H1 (cell line): ENCODE measurements at regions not wholly inside any gene's neighbourhood (a gene's known extent, or its start where the extent isn't known, plus 50 kb on each side); places are given as distances from the start of the nearest gene placed in this dataset.

Experiments
- CTCF ChIA-PET: fragments of 300-600 bp; sonication (Branson Sonifier 250); formaldehyde crosslinking; loops from one replicate; lab custom pipeline; 2021; ENCODE audit not compliant: partially characterized antibody; lab: Charles Lee
- POLR2A ChIA-PET: fragments of 300-600 bp; sonication (Branson Sonifier 250); formaldehyde crosslinking; loops from one replicate; lab custom pipeline; 2021; ENCODE audit warnings: inconsistent platforms; ENCODE audit not compliant: partially characterized antibody; lab: Charles Lee
- DNase-seq, 2 experiments: peaks; one replicate each; pipeline versions ENCODE4 v3.0.0 to v3.0.0-alpha.2; 2010 to 2022; ENCODE audit warnings: low spot score in 2 of 2, low read depth in 1 of 2, mixed read lengths in 1 of 2
- FAIRE-seq: peaks from 2 replicates; lab custom pipeline; 2011; peaks lifted over from hg19 to GRCh38; lab: Jason Lieb, UNC
- H2AFZ ChIP-seq: 2 replicates; pipeline ENCODE4 v1.8.1; 2012; ENCODE audit warnings: low read length, inconsistent platforms
- H2AK5ac ChIP-seq: 2 replicates; pipeline ENCODE4 v1.6.1; 2013; ENCODE audit warnings: low read depth, low read length
- H2BK120ac ChIP-seq: replicated peaks from 2 replicates; pipeline ENCODE3; 2013; ENCODE audit warnings: low read depth, low read length, inconsistent platforms
- H2BK12ac ChIP-seq: 2 replicates; pipeline ENCODE4 v1.6.1; 2013; ENCODE audit warnings: low read depth, low read length
- H2BK15ac ChIP-seq: 2 replicates; pipeline ENCODE4 v1.6.1; 2013; ENCODE audit warnings: low read length
- H2BK20ac ChIP-seq: 2 replicates; pipeline ENCODE4 v1.6.1; 2013; ENCODE audit warnings: low read length
- H2BK5ac ChIP-seq: 2 replicates; pipeline ENCODE4 v1.6.1; 2013; ENCODE audit warnings: low read depth, low read length
- H3K14ac ChIP-seq: 2 replicates; pipeline ENCODE4 v1.6.1; 2013; ENCODE audit warnings: inconsistent platforms; ENCODE audit not compliant: insufficient read length
- H3K18ac ChIP-seq: 2 replicates; pipeline ENCODE4 v1.6.1; 2013; ENCODE audit warnings: low read length; ENCODE audit errors: extremely low read depth
- H3K23ac ChIP-seq: 2 replicates; pipeline ENCODE4 v1.6.1; 2013; ENCODE audit warnings: inconsistent platforms; ENCODE audit not compliant: insufficient read length
- H3K23me2 ChIP-seq: 2 replicates; pipeline ENCODE4 v1.6.1; 2013; ENCODE audit warnings: low read depth, low read length
- H3K27ac ChIP-seq: 2 replicates; pipeline ENCODE4 v1.6.1; 2011; ENCODE audit warnings: low read depth, low read length, inconsistent platforms
- H3K27me3 ChIP-seq, 4 experiments: replicated peaks in 1 of 4; 1 replicate in 1 of 4; 2 replicates in 3 of 4; pipeline versions ENCODE4 v1.6.1 to v1.8.1; 2011 to 2013; ENCODE audit warnings: low read length in 3 of 4, mild to moderate bottlenecking in 3 of 4, inconsistent platforms in 2 of 4, mixed read lengths in 2 of 4, moderate library complexity in 1 of 4; ENCODE audit not compliant: control insufficient read depth in 3 of 4, insufficient read depth in 3 of 4; ENCODE audit errors: extremely low read depth in 1 of 4
- H3K36me3 ChIP-seq, 4 experiments: 2 replicates each; pipeline versions ENCODE4 v1.6.1 to v1.8.1; 2011 to 2013; ENCODE audit warnings: mild to moderate bottlenecking in 4 of 4, low read length in 3 of 4, moderate library complexity in 2 of 4, control low read depth in 1 of 4, inconsistent platforms in 1 of 4; ENCODE audit not compliant: insufficient read depth in 4 of 4, control insufficient read depth in 2 of 4
- H3K4ac ChIP-seq: replicated peaks from 2 replicates; pipeline ENCODE3; 2013; ENCODE audit warnings: low read length, low read depth, mixed read lengths, inconsistent platforms; ENCODE audit not compliant: insufficient read length
- H3K4me1 ChIP-seq, 4 experiments: replicated peaks in 1 of 4; 1 replicate in 1 of 4; 2 replicates in 3 of 4; pipeline versions ENCODE4 v1.6.1 to v1.8.1; 2011 to 2013; ENCODE audit warnings: low read length in 3 of 4, inconsistent platforms in 2 of 4, mixed read lengths in 1 of 4; ENCODE audit not compliant: insufficient read depth in 4 of 4, control insufficient read depth in 3 of 4
- H3K4me2 ChIP-seq, 2 experiments: 2 replicates each; pipeline versions ENCODE4 v1.6.1 to v1.8.1; 2011 to 2013; ENCODE audit warnings: low read depth in 2 of 2, low read length in 2 of 2, control low read depth in 1 of 2, inconsistent platforms in 1 of 2, mild to moderate bottlenecking in 1 of 2; ENCODE audit not compliant: insufficient read depth in 1 of 2
- H3K4me3 ChIP-seq, 4 experiments: fragments of 200-600, 300-600 bp in 1 of 4; sonication (generic), shearing (Covaris generic), sonication (Bioruptor Twin) in 1 of 4; 2 replicates each; pipeline versions ENCODE4 v1.5.1 to v1.8.1; 2011 to 2016; ENCODE audit warnings: low read length in 4 of 4, low read depth in 3 of 4, control low read depth in 2 of 4, inconsistent platforms in 2 of 4, mild to moderate bottlenecking in 2 of 4, mixed read lengths in 1 of 4, moderate library complexity in 1 of 4; ENCODE audit not compliant: insufficient read depth in 2 of 4; ENCODE audit errors: extremely low read depth in 1 of 4
- H3K56ac ChIP-seq: replicated peaks from 2 replicates; pipeline ENCODE3; 2013; ENCODE audit warnings: low read depth, mild to moderate bottlenecking, mixed read lengths, low read length, inconsistent platforms; ENCODE audit not compliant: insufficient read length
- H3K79me1 ChIP-seq: 2 replicates; pipeline ENCODE4 v1.6.1; 2013; ENCODE audit warnings: low read depth, low read length, control low read depth
- H3K79me2 ChIP-seq, 2 experiments: 2 replicates each; pipeline versions ENCODE4 v1.6.1 to v1.8.1; 2012 to 2013; ENCODE audit warnings: low read length in 2 of 2, mild to moderate bottlenecking in 2 of 2, inconsistent platforms in 1 of 2; ENCODE audit not compliant: insufficient read depth in 2 of 2, control insufficient read depth in 1 of 2
- H3K9ac ChIP-seq, 4 experiments: replicated peaks in 1 of 4; 1 replicate in 1 of 4; 2 replicates in 3 of 4; pipeline versions ENCODE4 v1.6.1 to v1.8.1; 2011 to 2013; ENCODE audit warnings: low read depth in 3 of 4, low read length in 3 of 4, control low read depth in 2 of 4, mild to moderate bottlenecking in 2 of 4, moderate library complexity in 2 of 4, inconsistent platforms in 1 of 4; ENCODE audit errors: extremely low read depth in 1 of 4
- H3K9me3 ChIP-seq, 2 experiments: 2 replicates each; pipeline versions ENCODE4 v1.6.1 to v1.8.1; 2012 to 2013; ENCODE audit warnings: mild to moderate bottlenecking in 2 of 2, moderate library complexity in 2 of 2, control low read depth in 1 of 2, inconsistent platforms in 1 of 2, low read depth in 1 of 2, low read length in 1 of 2, mixed read lengths in 1 of 2; ENCODE audit not compliant: insufficient read depth in 2 of 2
- H4K20me1 ChIP-seq, 2 experiments: replicated peaks in 1 of 2; 2 replicates each; pipeline versions ENCODE3 to v1.8.1; 2011 to 2013; ENCODE audit warnings: inconsistent platforms in 2 of 2, low read length in 2 of 2, mild to moderate bottlenecking in 1 of 2; ENCODE audit not compliant: insufficient read depth in 2 of 2, control insufficient read depth in 1 of 2
- H4K5ac ChIP-seq: 2 replicates; pipeline ENCODE4 v1.6.1; 2013; ENCODE audit warnings: low read length, low read depth, mixed read lengths, inconsistent platforms; ENCODE audit not compliant: insufficient read length
- H4K8ac ChIP-seq: 2 replicates; pipeline ENCODE4 v1.8.0; 2013; ENCODE audit warnings: mild to moderate bottlenecking, moderate library complexity, low read length, inconsistent platforms; ENCODE audit not compliant: insufficient read depth; ENCODE audit errors: extremely low read depth
- H4K91ac ChIP-seq: replicated peaks from 2 replicates; pipeline ENCODE3; 2013; ENCODE audit warnings: low read length, mixed read lengths, inconsistent platforms; ENCODE audit not compliant: insufficient read length
- BRCA1 ChIP-seq: IDR thresholded peaks from 2 replicates; pipeline ENCODE4 v1.6.1; 2012; ENCODE audit warnings: low read depth, low read length, improper control_type of control experiment
- CHD2 ChIP-seq: IDR thresholded peaks from 2 replicates; pipeline ENCODE4 v1.6.1; 2012; ENCODE audit warnings: low read length, improper control_type of control experiment
- CREB1 ChIP-seq: IDR thresholded peaks from 2 replicates; pipeline ENCODE4 v1.6.1; 2012; ENCODE audit warnings: inconsistent platforms
- CTCF ChIP-seq, 3 experiments: IDR thresholded peaks; 1 replicate in 2 of 3; 2 replicates in 1 of 3; pipeline versions ENCODE4 v1.5.1 to v1.6.1; 2011; ENCODE audit warnings: low read length in 3 of 3, mild to moderate bottlenecking in 3 of 3, inconsistent platforms in 2 of 3, low read depth in 1 of 3, moderate library complexity in 1 of 3; ENCODE audit not compliant: insufficient read depth in 1 of 3; ENCODE audit errors: control extremely low read depth in 1 of 3
- RBBP5 ChIP-seq: IDR thresholded peaks from 2 replicates; pipeline ENCODE4 v1.7.1; 2012; ENCODE audit warnings: low read depth, mild to moderate bottlenecking, inconsistent platforms, low read length, moderate library complexity, borderline replicate concordance
- USF2 ChIP-seq: IDR thresholded peaks from 2 replicates; pipeline ENCODE4 v1.6.1; 2011; ENCODE audit warnings: low read length, improper control_type of control experiment
- WGBS, 2 experiments: shearing (Covaris generic) in 1 of 2; methylation state at CpG; one replicate each; pipeline versions ENCODE4 v1.1.6 to v1.1.7; 2013 to 2015; ENCODE audit warnings: low lambda C conversion rate in 2 of 2, mixed read lengths in 2 of 2, inconsistent platforms in 1 of 2, low coverage in 1 of 2, missing lambda C conversion rate in 1 of 2; ENCODE audit not compliant: insufficient replicate concordance in 2 of 2, insufficient coverage in 1 of 2, insufficient read length in 1 of 2; ENCODE audit errors: extremely low coverage in 1 of 2, missing lambda C conversion rate in 1 of 2; 5-methylcytosine and 5-hydroxymethylcytosine counted together

GRCh38 chr7:86976958-86977357 lies 82.5 kb downstream of the ELAPOR2 start:
- Histone ChIP-seq H3K27ac (no peak overlapping the region), H2BK120ac (no peak overlapping the region), H2BK12ac (no peak overlapping the region), H3K27me3 (no peaks in the 10 kb centered on the region), H3K36me3 (no peaks in the 10 kb centered on the region), H2BK5ac (no peak overlapping the region), H4K8ac (no peak overlapping the region), H2AFZ (no peak overlapping the region), H4K91ac (no peak overlapping the region), H3K18ac (no peak overlapping the region), H2BK20ac (no peak overlapping the region), H3K23me2 (no peaks in the 10 kb centered on the region; the same call in 1 of the 2 replicates), H3K79me1 (peaks cover 7% of the 10 kb centered on the region; the same call in 1 of the 2 replicates), H3K79me2 (peaks cover 3 to 80% of the 10 kb centered on the region in 2 experiments; a peak in 2 of 4 replicates), H3K9ac (no peak overlapping the region), H4K5ac (no peak overlapping the region), H3K4me2 (no peak overlapping the region), H3K4ac (no peak overlapping the region), H4K20me1 (peaks cover 0 to 3% of the 10 kb centered on the region in 2 experiments), H3K4me3 (no peak overlapping the region), H3K14ac (no peak overlapping the region), H3K4me1 (peaks cover 0 to 7% (median 0%) of the 10 kb centered on the region in 4 experiments; a peak in 3 of 7 replicates), H3K9me3 (peaks cover 0 to 2% of the 10 kb centered on the region in 2 experiments; a peak in 1 of 4 replicates), H3K23ac (no peak overlapping the region), H2BK15ac (no peak overlapping the region), H3K56ac (no peak overlapping the region), H2AK5ac (no peak overlapping the region)
- CTCF ChIA-PET, result interaction anchor here (0.6 to 2.3 kb wide), 5 partner anchors 15 to 80 kb away, joined by 3 to 5 read pairs (median 3); no protein-coding TSS in a partner anchor
- DNase-seq, result no peak
- POLR2A ChIA-PET, result interaction anchor here (1.5 kb wide), 1 partner anchor 26 kb away, joined by 4 read pairs; no protein-coding TSS in a partner anchor
- no peak for FAIRE-seq
- 86% methylated on average over 3 of the region's 3 CpGs; no CpG with 5 or more reads in 1 of the 2 experiments for WGBS, 2 experiments
- TF ChIP-seq RBBP5 (no peak), USF2 (no peak), CTCF (IDR thresholded peaks at IDR 0.05; ENCODE audit: control extremely low read depth in 1 of 3, insufficient read depth in 1 of 3, low read depth in 1 of 3, low read length in 3 of 3) (no peak), CREB1 (no peak), CHD2 (no peak), BRCA1 (no peak)
